GM12878 (cell line): ENCODE measurements at regions not wholly inside any gene's neighbourhood (a gene's known extent, or its start where the extent isn't known, plus 50 kb on each side); places are given as distances from the start of the nearest gene placed in this dataset.

Source experiments
- ATAC-seq: fragments of 200-7000 bp; cut with Tn5 transposase; 3 replicates; pipeline ENCODE4 v1.9.1; 2020; ENCODE audit warnings: mild to moderate bottlenecking, moderate library complexity
- BruUV-seq: library from RNA; stranded (reverse); fragments of 400-500 nt; replicated peaks from 2 replicates; lab custom pipeline; 2021; lab: Mats Ljungman, UMichigan
- CTCF ChIA-PET: fragments of 300-600 bp; sonication (Branson Sonifier 250); formaldehyde crosslinking; extraction: SDS; loops from one replicate; lab custom pipeline; 2021; ENCODE audit warnings: inconsistent platforms; lab: Yijun Ruan, JAX
- POLR2A ChIA-PET: fragments of 350-600 bp; formaldehyde crosslinking; extraction: SDS; loops from one replicate; lab custom pipeline; 2021; ENCODE audit warnings: inconsistent platforms; lab: Charles Lee
- RAD21 ChIA-PET: fragments of 300-600 bp; sonication (Branson Sonifier 250); formaldehyde crosslinking; loops from one replicate; lab custom pipeline; 2023; ENCODE audit warnings: antibody characterized with exemption; ENCODE audit not compliant: unreplicated experiment; lab: Charles Lee
- SMC1A ChIA-PET: fragments of 300-600 bp; sonication (Branson Sonifier 250); formaldehyde crosslinking; loops from one replicate; lab custom pipeline; 2023; ENCODE audit not compliant: unreplicated experiment, uncharacterized antibody; lab: Charles Lee
- DNase-seq: peaks from one replicate; pipeline ENCODE4 v3.0.0-alpha.2; 2011; ENCODE audit warnings: low read depth, low spot score
- FAIRE-seq: peaks from 3 replicates; lab custom pipeline; 2011; peaks lifted over from hg19 to GRCh38; lab: Jason Lieb, UNC
- H2AFZ ChIP-seq: 2 replicates; pipeline ENCODE4 v1.6.0; 2011; ENCODE audit warnings: low read depth, low read length, control low read depth; ENCODE audit not compliant: control insufficient read depth
- H3K27ac ChIP-seq: 2 replicates; pipeline ENCODE4 v1.5.1; 2011; ENCODE audit warnings: control low read depth; ENCODE audit not compliant: control insufficient read depth, insufficient read depth
- H3K27me3 ChIP-seq, 2 experiments: replicated peaks in 1 of 2; 2 replicates each; pipeline versions ENCODE4 v1.6.0 to v1.6.1; 2011; ENCODE audit warnings: low read length in 1 of 2; ENCODE audit not compliant: control insufficient read depth in 2 of 2, insufficient read depth in 2 of 2
- H3K36me3 ChIP-seq, 2 experiments: 2 replicates each; pipeline ENCODE4 v1.5.1; 2011; ENCODE audit warnings: low read length in 1 of 2; ENCODE audit not compliant: control insufficient read depth in 2 of 2, insufficient read depth in 2 of 2
- H3K4me1 ChIP-seq: 2 replicates; pipeline ENCODE4 v1.6.1; 2011; ENCODE audit warnings: mild to moderate bottlenecking, low read length, moderate library complexity, mixed read lengths; ENCODE audit not compliant: control insufficient read depth, insufficient read depth
- H3K4me2 ChIP-seq: 2 replicates; pipeline ENCODE4 v1.6.0; 2011; ENCODE audit warnings: control low read depth; ENCODE audit not compliant: control insufficient read depth, insufficient read depth
- H3K4me3 ChIP-seq: fragments of 200-600 bp; sonication (generic); 2 replicates; pipeline ENCODE4 v1.5.1; 2016
- H3K79me2 ChIP-seq: 2 replicates; pipeline ENCODE4 v1.6.0; 2011; ENCODE audit warnings: low read length; ENCODE audit not compliant: control insufficient read depth, insufficient read depth
- H3K9ac ChIP-seq: 2 replicates; pipeline ENCODE4 v1.8.0; 2011; ENCODE audit warnings: low read length, control low read depth, mixed read lengths; ENCODE audit not compliant: control insufficient read depth, insufficient read depth
- H3K9me3 ChIP-seq: replicated peaks from 3 replicates; pipeline ENCODE4 v1.5.1; 2011; ENCODE audit warnings: mild to moderate bottlenecking, low read length; ENCODE audit not compliant: control insufficient read depth, insufficient read depth
- H4K20me1 ChIP-seq: 2 replicates; pipeline ENCODE4 v1.6.0; 2011; ENCODE audit not compliant: control insufficient read depth, insufficient read depth
- CREB1 ChIP-seq: IDR thresholded peaks from 2 replicates; pipeline ENCODE4 v1.6.1; 2012; ENCODE audit warnings: low read depth, mild to moderate bottlenecking, inconsistent platforms
- NBN ChIP-seq: fragments of 450-650 bp; IDR thresholded peaks from 2 replicates; pipeline ENCODE4 v1.6.1; 2016
- RBBP5 ChIP-seq: fragments of 200-600 bp; sonication (generic); conservative IDR thresholded peaks from 2 replicates; pipeline ENCODE4 v1.6.1; 2016
- SREBF1 ChIP-seq: IDR thresholded peaks from 2 replicates; pipeline ENCODE4 v1.6.1; 2012; ENCODE audit warnings: mild to moderate bottlenecking, low read length
- WGBS: methylation state at CpG from one replicate; pipeline ENCODE4 v1.1.6; 2016; ENCODE audit warnings: low lambda C conversion rate; ENCODE audit not compliant: insufficient replicate concordance, insufficient coverage; ENCODE audit errors: missing lambda C conversion rate; 5-methylcytosine and 5-hydroxymethylcytosine counted together
- in situ Hi-C: fragments of 300-500 bp; cut with MboI; formaldehyde crosslinking; loops from 9 replicates; pipeline ENCODE4 v1.14.3; 2018; ENCODE audit warnings: mixed read lengths
- intact Hi-C: fragments of 100-400 bp; cut with micrococcal nuclease; formaldehyde crosslinking; loops from one replicate; pipeline ENCODE4 v1.14.2; 2022; ENCODE audit not compliant: unreplicated experiment
- TF ChIP-seq, protein P1 (sequence below): fragments of 150-350 bp; IDR thresholded peaks from 2 replicates; pipeline ENCODE4 v1.6.1; 2014; ENCODE audit warnings: mild to moderate bottlenecking, low read depth, low read length
- TF ChIP-seq, protein P2 (sequence below): IDR thresholded peaks from 2 replicates; pipeline ENCODE4 v1.6.1; 2012; ENCODE audit warnings: low read length, inconsistent platforms
- TF ChIP-seq, protein P3 (sequence below): IDR thresholded peaks from 2 replicates; pipeline ENCODE4 v1.6.1; 2012; ENCODE audit warnings: low read depth, low read length, improper control_type of control experiment

DNA sequence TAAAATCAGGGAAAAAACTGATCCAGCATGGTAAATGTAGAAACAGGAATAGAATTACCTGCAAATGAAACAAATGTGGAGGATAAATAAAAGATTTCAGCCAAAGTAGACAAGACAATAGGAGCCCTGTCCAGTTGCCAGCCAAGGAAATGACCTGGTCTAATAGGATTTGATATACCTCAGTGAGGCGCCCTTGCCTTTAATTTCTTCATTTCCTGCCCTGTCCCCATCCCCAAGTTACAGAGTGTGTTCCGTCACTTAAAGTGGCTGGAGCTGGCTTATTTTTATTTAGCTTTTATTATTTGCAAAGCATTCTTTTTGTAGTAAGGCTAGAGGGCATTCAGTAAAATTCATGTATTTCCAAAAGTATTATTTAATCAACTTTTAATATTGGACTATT, 1022.0 kb downstream of the EFNB2 start:
- no peaks in the 10 kb centered on the region for H3K79me2 ChIP-seq
- no peak overlapping the region for H3K4me2 ChIP-seq
- POLR2A ChIA-PET: no interaction called here
- ATAC-seq (no peak), DNase-seq (no peak), FAIRE-seq (no peak)
- no peaks in the 10 kb centered on the region for H3K9me3 ChIP-seq
- no peak overlapping the region for H2AFZ ChIP-seq
- no peak overlapping the region for H3K4me3 ChIP-seq
- H3K27me3 ChIP-seq: no peaks in the 10 kb centered on the region
- SMC1A ChIA-PET: interaction anchor here (0.6 to 1.0 kb wide), 2 partner anchors 343 to 1017 kb away, joined by 3 to 4 read pairs; no protein-coding TSS in a partner anchor
- CTCF ChIA-PET: no interaction called here
- no peaks in the 10 kb centered on the region for H4K20me1 ChIP-seq
- H3K27ac ChIP-seq: no peak overlapping the region
- in situ Hi-C loops: no loop called here
- BruUV-seq: no TSS peak
- no peaks in the 10 kb centered on the region for H3K4me1 ChIP-seq
- no peaks in the 10 kb centered on the region for H3K36me3 ChIP-seq
- no peak for TF ChIP-seq SREBF1
- no peak for TF ChIP-seq CREB1
- TF ChIP-seq, protein P1, sequence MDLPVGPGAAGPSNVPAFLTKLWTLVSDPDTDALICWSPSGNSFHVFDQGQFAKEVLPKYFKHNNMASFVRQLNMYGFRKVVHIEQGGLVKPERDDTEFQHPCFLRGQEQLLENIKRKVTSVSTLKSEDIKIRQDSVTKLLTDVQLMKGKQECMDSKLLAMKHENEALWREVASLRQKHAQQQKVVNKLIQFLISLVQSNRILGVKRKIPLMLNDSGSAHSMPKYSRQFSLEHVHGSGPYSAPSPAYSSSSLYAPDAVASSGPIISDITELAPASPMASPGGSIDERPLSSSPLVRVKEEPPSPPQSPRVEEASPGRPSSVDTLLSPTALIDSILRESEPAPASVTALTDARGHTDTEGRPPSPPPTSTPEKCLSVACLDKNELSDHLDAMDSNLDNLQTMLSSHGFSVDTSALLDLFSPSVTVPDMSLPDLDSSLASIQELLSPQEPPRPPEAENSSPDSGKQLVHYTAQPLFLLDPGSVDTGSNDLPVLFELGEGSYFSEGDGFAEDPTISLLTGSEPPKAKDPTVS: no peak
- no peak for TF ChIP-seq NBN
- TF ChIP-seq, protein P2, sequence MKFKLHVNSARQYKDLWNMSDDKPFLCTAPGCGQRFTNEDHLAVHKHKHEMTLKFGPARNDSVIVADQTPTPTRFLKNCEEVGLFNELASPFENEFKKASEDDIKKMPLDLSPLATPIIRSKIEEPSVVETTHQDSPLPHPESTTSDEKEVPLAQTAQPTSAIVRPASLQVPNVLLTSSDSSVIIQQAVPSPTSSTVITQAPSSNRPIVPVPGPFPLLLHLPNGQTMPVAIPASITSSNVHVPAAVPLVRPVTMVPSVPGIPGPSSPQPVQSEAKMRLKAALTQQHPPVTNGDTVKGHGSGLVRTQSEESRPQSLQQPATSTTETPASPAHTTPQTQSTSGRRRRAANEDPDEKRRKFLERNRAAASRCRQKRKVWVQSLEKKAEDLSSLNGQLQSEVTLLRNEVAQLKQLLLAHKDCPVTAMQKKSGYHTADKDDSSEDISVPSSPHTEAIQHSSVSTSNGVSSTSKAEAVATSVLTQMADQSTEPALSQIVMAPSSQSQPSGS: no peak
- no peak for TF ChIP-seq RBBP5
- TF ChIP-seq, protein P3, sequence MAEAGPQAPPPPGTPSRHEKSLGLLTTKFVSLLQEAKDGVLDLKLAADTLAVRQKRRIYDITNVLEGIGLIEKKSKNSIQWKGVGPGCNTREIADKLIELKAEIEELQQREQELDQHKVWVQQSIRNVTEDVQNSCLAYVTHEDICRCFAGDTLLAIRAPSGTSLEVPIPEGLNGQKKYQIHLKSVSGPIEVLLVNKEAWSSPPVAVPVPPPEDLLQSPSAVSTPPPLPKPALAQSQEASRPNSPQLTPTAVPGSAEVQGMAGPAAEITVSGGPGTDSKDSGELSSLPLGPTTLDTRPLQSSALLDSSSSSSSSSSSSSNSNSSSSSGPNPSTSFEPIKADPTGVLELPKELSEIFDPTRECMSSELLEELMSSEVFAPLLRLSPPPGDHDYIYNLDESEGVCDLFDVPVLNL: no peak
- RAD21 ChIA-PET: interaction anchor here (0.6 kb wide), 1 partner anchor 49 kb away, joined by 3 read pairs; no protein-coding TSS in a partner anchor
- H3K9ac ChIP-seq: no peak overlapping the region
- 40% methylated on average over 2 of the region's 2 CpGs for whole genome bisulfite sequencing
- intact Hi-C loops: no loop called here
